HFFc6 (cell line): ENCODE measurements at regions not wholly inside any gene's neighbourhood (a gene's known extent, or its start where the extent isn't known, plus 50 kb on each side); places are given as distances from the start of the nearest gene placed in this dataset.
"Not testable (repeated sequence)": the region's sequence is repeated elsewhere in the genome, so short reads cannot be mapped to it uniquely, and the experiment has no call there.

Experiments
- DNase-seq: peaks from one replicate; pipeline ENCODE4 v3.0.0-alpha.2; 2018
- H3K27ac Mint-ChIP-seq: 2 replicates; pipeline ENCODE4 v1.8.0; 2020; ENCODE audit warnings: mild to moderate bottlenecking, mixed read lengths
- H3K27me3 Mint-ChIP-seq: 2 replicates; pipeline ENCODE4 v1.8.0; 2021; ENCODE audit warnings: mild to moderate bottlenecking, moderate library complexity, mixed read lengths; ENCODE audit not compliant: insufficient read depth
- H3K36me3 Mint-ChIP-seq: 2 replicates; pipeline ENCODE4 v1.8.0; 2021; ENCODE audit warnings: low read depth, mixed read lengths
- H3K4me1 Mint-ChIP-seq: 2 replicates; pipeline ENCODE4 v1.8.0; 2020; ENCODE audit warnings: low read depth, mixed read lengths
- H3K4me3 Mint-ChIP-seq: 2 replicates; pipeline ENCODE4 v1.8.0; 2020; ENCODE audit warnings: mild to moderate bottlenecking, moderate library complexity, mixed read lengths
- H3K9me3 Mint-ChIP-seq: 2 replicates; pipeline ENCODE4 v1.8.0; 2020; ENCODE audit warnings: mild to moderate bottlenecking, mixed read lengths
- TF ChIP-seq, protein P1 (sequence below): fragments of 200-600 bp; sonication (generic); IDR thresholded peaks from 2 replicates; pipeline ENCODE4 v1.5.0; 2021; ENCODE audit warnings: antibody characterized with exemption, mild to moderate bottlenecking

DNA sequence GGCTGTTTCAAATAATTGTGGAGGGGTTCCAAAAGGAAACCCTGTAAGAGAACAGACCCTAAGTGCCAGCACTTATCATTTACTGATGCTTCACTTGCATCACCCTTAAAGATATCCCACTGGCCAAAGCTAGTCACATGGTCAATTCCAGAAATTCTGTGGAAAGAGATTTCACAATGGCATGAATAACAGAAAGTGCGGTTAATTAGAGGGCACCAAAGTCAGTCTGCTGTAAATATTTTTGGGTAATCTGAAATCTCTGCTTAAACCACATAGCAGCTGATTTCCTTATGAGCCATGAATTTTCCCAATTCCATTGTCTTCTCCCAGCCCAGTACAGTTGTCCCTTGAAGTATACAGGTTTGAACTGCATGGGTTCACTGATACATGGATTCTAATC lies 346.1 kb downstream of the SI start:
- H3K27me3 Mint-ChIP-seq, result no peaks in the 10 kb centered on the region
- peaks cover 23% of the 10 kb centered on the region for H3K9me3 Mint-ChIP-seq
- no peak overlapping the region for H3K4me3 Mint-ChIP-seq
- no peak for DNase-seq
- TF ChIP-seq, protein P1, sequence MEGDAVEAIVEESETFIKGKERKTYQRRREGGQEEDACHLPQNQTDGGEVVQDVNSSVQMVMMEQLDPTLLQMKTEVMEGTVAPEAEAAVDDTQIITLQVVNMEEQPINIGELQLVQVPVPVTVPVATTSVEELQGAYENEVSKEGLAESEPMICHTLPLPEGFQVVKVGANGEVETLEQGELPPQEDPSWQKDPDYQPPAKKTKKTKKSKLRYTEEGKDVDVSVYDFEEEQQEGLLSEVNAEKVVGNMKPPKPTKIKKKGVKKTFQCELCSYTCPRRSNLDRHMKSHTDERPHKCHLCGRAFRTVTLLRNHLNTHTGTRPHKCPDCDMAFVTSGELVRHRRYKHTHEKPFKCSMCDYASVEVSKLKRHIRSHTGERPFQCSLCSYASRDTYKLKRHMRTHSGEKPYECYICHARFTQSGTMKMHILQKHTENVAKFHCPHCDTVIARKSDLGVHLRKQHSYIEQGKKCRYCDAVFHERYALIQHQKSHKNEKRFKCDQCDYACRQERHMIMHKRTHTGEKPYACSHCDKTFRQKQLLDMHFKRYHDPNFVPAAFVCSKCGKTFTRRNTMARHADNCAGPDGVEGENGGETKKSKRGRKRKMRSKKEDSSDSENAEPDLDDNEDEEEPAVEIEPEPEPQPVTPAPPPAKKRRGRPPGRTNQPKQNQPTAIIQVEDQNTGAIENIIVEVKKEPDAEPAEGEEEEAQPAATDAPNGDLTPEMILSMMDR, result no peak
- H3K36me3 Mint-ChIP-seq, result no peaks in the 10 kb centered on the region
- no peaks in the 10 kb centered on the region for H3K4me1 Mint-ChIP-seq
- no peak overlapping the region for H3K27ac Mint-ChIP-seq

DNA sequence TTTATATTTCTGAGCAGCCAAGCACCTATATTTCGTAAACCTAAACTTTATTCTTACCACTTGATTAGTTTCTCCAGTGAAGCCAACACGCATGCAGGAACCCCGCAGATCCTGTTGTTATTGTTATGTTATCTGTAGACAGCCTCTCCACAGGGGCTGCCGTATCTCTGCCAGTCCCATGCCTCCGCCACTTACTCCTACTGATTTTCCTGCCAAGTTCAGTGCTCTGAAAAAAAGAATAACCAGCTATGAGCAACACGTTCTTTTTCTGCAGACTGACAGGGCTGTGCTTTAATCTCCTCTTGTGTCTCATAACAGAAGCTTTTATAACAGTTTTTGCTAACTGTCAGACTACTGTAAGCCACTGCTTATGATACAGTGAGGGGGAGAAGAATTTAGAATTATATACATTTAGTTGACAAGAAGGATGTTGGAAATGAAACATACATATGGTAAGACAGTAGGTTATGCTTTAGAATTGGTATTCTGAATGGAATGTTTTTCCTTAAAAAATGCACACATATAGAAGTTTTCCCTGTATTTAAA lies 347.4 kb downstream of the SI start:
- peaks cover 23% of the 10 kb centered on the region for H3K9me3 Mint-ChIP-seq
- H3K4me3 Mint-ChIP-seq, result no peak overlapping the region
- DNase-seq, result no peak
- no peaks in the 10 kb centered on the region for H3K4me1 Mint-ChIP-seq
- no peak overlapping the region for H3K27ac Mint-ChIP-seq
- TF ChIP-seq, protein P1, result no peak
- H3K27me3 Mint-ChIP-seq, result no peaks in the 10 kb centered on the region
- no peaks in the 10 kb centered on the region for H3K36me3 Mint-ChIP-seq

DNA sequence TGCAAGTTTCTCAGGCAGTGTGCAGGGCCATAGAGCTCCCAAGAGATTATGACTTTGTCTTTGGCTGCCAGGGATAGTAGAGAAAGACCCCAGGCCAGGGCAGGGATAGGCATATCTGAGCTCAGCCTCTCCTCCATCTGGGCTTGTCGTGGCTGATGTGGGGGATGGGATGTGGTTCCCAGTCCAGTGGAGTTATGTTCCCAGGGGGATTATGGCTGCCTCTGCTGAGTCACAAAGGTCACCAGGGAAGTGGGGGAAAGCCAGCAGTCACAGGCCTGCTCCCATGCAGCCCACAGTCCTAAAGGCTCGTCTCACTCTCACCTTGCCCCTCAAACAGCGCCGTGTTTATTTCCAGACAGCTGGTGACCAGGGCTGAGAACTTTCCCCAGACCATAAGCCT lies 354.9 kb downstream of the SI start:
- Mint-ChIP-seq H3K36me3 (no peaks in the 10 kb centered on the region; the same call in 1 of the 2 replicates), H3K4me3 (no peak overlapping the region), H3K4me1 (no peaks in the 10 kb centered on the region), H3K27ac (no peak overlapping the region), H3K9me3 (peaks cover 39% of the 10 kb centered on the region), H3K27me3 (no peaks in the 10 kb centered on the region)
- TF ChIP-seq, protein P1, result no peak
- DNase-seq, result no peak

DNA sequence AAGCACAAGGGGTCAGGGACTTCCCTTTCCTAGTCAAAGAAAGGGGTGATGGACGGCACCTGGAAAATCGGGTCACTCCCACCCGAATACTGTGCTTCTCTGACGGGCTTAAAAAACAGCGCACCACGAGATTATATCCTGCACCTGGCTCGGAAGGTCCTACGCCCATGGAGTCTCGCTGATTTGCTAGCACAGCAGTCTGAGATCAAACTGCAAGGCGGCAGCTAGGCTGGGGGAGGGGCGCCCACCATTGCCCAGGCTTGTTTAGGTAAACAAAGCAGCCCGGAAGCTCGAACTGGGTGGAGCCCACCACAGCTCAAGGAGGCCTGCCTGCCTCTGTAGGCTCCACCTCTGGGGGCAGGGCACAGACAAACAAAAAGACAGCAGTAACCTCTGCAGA lies 375.5 kb downstream of the SI start:
- not testable (repeated sequence) for H3K27ac Mint-ChIP-seq, DNase-seq, H3K36me3 Mint-ChIP-seq, H3K27me3 Mint-ChIP-seq, H3K4me1 Mint-ChIP-seq, H3K4me3 Mint-ChIP-seq
- H3K9me3 Mint-ChIP-seq, result peaks cover 17% of the 10 kb centered on the region

DNA sequence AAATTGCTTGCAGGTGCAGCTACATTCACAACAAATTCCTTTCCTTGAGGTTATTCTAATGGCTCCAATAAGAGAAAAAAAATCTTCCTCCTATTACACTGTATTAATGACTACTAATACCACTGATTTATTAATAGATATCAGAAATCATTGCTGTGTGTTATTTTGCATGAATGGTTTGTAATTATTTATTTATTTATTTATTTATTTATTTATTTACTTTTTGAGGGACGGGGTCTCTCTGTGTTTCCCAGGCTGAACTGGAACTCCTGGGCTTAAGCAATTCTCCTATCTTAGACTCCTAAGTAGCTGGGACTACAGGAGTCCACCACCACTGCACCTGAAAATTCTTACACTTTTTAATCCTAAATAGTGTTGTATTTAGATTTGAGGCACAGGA lies 390.4 kb downstream of the SI start:
- no peak overlapping the region for H3K27ac Mint-ChIP-seq
- TF ChIP-seq, protein P1, result no peak
- no peaks in the 10 kb centered on the region for H3K27me3 Mint-ChIP-seq
- no peaks in the 10 kb centered on the region for H3K4me1 Mint-ChIP-seq
- no peak for DNase-seq
- H3K36me3 Mint-ChIP-seq, result no peaks in the 10 kb centered on the region
- H3K4me3 Mint-ChIP-seq, result no peak overlapping the region
- H3K9me3 Mint-ChIP-seq, result peaks cover 16% of the 10 kb centered on the region

DNA sequence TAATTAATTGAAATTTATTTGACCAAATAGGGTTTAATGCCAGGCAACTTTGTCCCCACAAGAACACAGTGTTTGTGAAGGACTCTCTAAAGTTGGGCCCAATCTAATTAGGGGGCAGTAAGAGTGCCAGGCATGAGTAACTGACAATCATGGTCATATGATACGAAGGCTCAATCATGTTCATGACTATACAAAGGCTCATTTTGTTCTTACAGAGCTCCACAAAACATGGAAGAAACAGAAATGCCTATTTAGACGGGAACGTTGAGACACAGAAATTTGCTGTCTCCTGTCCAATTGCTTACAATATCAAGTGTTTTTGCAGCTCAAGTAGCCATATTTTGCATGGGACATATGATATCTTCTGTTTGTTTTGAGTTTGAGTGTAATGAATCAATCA lies 391.1 kb downstream of the SI start:
- Mint-ChIP-seq H3K27me3 (no peaks in the 10 kb centered on the region), H3K27ac (no peak overlapping the region), H3K36me3 (no peaks in the 10 kb centered on the region), H3K4me3 (no peak overlapping the region), H3K9me3 (peaks cover 17% of the 10 kb centered on the region), H3K4me1 (no peaks in the 10 kb centered on the region)
- TF ChIP-seq, protein P1, result no peak
- no peak for DNase-seq
